ENCODE measurements at regions not wholly inside any gene's neighbourhood (a gene's known extent, or its start where the extent isn't known, plus 50 kb on each side); places are given as distances from the start of the nearest gene placed in this dataset.

DNA sequence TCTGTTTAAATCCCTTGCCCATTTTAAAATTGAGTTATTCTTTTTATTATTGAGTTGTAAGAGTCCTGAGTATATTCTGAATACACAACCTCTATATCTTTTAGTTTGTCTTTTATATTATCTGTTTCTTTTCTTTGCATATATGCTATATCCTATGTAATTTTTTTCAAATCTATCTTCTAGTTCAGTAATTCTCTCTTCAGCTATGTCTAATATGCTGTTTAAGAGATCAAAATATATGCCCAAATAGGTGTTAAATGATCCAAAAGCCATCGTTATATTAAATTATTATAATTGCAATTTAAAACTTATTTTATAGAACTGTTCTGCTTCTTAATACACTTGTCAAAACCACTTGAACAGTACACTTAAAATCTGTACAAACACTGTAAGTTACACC, 107.4 kb upstream of the TSPAN5 start:
- DNase-seq (ENCODE audit: low read depth), result no peak

DNA sequence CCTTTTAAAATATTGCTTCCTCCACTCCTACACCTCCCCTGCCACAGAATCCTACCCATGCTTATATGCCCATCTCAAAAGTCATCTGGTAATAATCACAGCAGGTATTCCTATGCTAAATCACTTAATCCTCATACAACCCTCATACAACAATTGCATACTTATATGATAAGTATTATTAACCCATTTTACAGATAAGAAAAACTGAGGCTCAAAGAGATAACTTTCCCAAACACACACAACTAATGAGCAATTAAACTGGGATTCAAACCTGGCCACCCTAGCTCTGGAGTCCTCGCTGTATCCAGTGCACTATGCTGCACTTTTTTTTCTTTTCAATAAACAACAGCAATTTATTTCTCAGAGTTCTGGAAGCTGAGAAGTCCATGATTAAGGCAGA, 99.8 kb upstream of the TSPAN5 start:
- no peak for DNase-seq (ENCODE audit: low read depth)

DNA sequence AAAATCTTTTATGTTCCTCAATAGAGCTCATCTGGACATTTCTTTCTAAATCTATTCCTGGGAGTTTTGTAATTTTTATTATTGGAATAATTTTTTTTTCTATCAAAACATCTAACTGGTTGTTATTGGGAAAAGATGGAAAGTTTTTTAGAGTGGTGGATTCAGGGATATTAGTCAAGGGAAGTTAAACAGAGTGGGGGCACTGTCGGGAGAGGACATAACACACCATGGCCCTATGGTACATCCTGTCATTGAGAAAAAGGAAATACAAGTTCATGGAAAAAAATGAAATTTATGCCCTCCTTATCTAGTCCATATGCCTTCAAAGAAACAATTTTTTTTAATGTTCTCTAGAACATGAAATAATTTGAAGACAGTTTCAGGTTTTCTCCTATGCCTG, 96.3 kb upstream of the TSPAN5 start:
- DNase-seq (ENCODE audit: low read depth), result no peak

DNA sequence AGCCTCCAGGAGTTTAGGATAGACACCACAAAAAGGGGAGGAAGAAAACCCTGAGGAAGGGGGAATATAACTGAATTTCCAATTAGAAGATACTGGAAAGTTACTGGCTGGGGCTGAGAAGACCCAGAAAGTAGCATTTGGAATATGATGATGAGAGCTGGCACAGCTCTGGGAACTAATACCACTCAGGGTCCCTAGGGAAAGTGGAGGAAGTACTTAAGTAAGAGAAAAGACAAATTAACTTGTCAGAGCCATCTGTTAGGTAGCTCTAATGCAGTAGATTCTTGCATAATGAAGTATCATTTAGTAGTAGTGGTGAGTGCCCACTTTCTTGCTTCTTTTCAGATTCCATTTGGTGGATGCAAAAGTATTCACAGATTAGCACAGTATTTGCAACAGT, 90.8 kb upstream of the TSPAN5 start:
- no peak for DNase-seq (ENCODE audit: low read depth)

DNA sequence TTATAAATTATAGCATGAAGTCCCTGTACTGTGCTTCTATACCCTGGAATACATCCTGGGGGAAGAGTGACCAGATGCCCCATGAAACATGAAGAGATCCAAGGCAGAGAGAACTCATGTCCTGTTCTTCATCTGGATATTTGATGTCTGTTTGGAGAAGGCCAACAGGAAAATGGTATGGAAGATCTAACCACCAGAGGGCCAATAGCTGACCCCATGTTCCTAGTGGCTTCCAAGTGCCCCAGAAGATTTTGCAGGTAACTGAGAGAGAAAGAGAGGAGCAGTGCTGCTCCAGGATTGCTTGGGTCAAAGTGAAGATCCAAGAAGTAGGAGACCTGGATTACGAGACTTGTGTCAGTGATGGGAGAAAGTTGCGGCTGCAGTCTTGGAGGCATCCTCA, 90.2 kb upstream of the TSPAN5 start:
- no peak for DNase-seq (ENCODE audit: low read depth)

DNA sequence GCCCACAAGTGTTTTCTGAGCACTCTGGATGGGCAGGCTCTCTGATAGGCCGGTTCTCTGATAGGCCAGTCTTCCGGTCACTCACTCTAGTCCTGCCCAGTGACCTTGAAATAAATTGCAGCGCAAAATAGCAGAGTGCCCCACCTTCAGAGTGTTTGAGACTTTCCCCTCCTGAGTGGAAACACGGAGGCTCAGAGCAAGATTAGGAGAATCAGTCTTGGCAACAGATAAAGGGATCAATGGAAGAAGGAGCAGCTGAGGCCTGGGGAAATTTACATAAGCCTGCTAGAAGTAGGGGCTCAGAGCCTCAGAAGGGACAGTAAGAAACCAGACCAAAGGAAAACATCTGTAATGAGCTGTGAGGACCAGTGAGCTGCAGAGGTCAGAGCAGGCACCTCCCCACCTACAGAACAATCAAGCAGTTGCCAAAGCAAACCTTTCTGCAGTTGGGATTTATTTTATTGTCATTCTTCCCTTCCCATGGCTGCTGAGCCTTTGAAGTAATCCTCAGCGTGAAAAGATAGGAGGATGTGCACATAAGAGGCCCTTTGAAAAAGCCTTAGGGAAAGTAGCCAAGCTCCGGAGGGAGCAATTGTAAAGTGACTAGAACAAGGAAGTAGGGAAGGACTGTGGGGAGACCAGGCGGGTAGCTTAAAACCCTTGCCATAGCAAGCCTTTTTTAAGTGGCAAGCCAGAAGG, 89.1 kb upstream of the TSPAN5 start:
- DNase-seq (ENCODE audit: low read depth), result no peak

DNA sequence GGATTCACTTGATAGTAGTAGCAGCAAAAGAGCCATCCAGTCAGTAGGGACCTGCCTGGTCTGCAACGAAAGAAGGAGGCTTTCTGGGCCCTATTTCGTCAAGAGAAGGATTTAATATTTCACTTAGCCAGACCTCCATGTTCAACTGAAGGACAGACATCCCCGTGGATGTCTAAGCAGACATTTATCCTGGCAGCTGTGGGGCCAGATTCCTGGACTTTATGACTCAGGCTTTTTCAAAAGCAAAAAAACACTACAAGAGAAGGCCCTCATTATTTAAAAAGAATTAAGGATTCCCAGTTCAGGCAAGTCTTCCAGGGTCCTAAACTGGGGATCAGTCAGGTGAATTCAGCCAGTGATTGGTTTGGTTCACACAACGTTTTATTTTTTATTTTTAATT, 88.5 kb upstream of the TSPAN5 start:
- no peak for DNase-seq (ENCODE audit: low read depth)

DNA sequence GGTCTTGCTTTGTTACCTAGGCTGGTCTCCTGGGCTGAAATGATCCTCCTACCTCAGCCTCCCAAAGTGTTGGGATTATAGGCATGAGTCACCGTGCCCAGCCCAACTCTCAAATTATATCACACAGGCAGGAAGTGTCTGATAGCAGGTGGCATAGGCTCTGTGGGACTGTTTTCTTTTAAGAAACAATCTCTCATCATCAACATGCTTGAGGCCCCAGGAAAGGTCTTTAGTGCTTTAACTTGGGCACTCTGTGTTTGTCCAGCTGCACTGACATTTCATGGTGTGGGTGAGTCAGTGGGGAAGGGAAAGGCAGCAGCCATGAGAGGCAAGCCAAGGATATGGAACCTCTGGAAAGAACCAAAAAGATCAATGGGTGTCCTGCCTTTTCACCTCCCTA, 88.1 kb upstream of the TSPAN5 start:
- DNase-seq (ENCODE audit: low read depth), result peak; percentile 40

DNA sequence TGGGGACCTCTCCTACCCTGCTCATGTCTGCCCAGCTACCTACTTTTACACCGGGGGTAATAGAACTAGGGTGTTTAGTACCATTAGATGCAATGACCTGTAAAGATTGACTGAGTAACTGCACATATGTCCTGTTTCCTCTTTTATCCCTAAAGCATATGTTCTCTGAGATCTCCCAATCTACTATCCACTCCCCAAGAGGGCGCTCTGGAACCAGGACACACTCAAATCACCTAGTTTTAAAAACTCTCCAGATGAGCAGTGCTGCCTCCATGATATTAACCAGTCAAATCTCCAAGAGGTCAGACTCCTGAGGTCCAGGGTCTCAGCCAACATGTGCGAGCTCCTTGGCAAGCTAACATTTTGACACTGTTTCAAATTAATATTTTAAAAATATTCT, 87.0 kb upstream of the TSPAN5 start:
- DNase-seq (ENCODE audit: low read depth), result no peak

DNA sequence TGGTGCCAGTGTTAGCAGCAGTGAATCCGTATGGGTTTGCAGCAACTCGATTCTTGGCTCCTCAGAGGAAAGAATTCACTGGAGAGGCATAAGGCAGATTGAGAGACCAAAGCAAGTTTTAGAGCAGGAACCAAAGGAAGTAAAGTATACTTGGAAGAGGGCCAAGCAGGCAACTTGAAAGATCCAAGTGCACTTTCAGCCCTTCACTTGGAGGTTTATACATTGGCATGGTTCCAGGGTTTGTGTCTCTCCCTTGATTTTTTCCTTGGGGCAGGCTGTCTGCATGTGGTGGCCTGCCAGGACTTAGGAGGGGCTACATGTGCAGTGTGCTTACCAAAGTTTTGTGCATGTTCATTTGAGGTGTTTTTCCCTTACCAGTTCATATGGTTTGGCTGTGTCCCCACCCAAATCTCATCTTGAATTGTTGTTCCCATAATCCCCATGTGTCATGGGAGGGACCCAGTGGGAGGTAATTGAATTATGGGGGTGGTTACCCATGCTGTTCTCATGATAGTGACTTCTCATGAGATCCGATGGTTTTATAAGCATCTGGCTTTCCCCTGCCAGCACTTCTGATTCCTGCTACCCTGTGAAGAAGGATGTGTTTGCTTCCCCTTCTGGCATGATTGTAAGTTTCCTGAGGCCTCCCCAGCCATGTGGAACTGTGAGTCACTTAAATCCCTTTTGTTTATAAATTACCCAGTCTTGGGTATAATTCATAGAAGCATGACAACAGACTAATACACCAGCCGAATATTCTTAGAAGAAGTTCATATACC, 86.2 kb upstream of the TSPAN5 start:
- no peak for DNase-seq (ENCODE audit: low read depth)

DNA sequence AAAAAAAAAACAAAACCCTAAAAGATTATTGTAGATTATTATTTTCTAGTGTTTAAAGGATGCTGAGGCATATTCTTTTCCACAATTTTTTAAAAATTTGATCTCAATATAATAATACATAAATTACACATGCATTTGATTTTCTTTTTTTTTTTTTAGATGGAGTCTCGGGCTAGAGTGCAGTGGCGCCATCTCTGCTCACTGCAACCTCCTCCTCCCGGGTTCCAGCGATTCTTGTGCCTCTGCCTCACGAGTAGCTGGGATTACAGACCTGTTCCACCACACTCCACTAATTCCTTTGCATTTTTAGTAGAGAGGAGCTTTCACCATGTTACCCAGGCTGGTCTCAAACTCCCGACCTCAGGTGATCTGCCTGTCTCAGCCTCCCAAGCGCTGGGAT, 83.5 kb upstream of the TSPAN5 start:
- no peak for DNase-seq (ENCODE audit: low read depth)

DNA sequence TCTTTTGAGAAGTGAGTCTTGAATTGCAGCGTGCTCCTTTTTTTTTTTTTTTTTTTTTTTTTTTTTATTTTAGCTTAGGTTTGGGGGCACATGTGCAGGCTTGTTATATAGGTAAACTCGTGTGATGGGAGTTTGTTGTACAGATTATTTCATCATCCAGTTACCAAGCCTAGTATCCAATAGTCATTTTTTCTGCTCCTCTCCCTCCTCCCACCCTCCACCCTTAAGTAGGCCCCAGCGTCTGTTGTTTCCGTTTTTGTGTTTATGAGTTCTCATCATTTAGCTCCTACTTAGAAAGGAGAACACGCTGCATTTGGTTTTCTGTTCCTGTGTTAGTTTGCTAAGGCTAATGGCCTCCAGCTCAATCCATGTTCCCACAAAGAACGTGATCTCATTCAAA, 81.3 kb upstream of the TSPAN5 start:
- DNase-seq (ENCODE audit: low read depth), result no peak

DNA sequence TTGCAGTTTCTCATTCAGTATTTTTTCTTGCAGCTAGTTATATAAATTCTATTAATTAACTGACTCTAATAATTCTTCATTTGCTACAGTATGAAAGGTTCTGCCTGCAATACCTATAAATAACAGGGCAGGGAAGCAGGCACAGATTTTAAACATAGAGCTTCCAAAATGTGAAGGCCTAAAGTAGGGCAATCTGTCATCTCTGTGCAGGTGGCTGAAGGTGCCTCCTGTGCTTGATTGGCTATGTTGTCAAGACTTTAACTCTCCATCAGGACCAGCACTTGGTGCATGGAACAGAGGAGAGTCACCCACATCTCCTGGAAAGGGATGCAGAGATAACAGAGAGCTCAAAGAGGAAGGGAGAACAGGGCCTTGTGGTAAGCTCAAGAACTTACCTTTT, 75.2 kb upstream of the TSPAN5 start:
- no peak for DNase-seq (ENCODE audit: low read depth)

DNA sequence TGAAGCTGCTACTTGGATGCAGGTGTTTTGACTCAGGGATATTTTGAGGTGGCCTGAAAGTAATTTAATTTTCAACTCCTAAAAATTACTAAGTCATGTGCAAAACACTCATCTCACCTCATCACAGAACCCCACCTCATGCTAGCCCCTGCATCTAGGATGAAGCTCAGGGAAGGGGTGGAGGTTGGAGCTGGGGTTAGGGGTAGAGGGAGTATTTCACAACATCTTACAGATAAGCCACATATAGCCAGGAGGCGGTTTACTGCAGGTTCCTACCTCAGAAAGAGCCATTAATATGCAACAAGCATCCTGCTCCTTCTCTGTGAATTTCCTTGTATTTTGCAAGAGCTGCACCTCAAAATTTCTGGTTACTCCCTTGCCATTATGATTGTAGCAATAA, 70.5 kb upstream of the TSPAN5 start:
- no peak for DNase-seq (ENCODE audit: low read depth)

DNA sequence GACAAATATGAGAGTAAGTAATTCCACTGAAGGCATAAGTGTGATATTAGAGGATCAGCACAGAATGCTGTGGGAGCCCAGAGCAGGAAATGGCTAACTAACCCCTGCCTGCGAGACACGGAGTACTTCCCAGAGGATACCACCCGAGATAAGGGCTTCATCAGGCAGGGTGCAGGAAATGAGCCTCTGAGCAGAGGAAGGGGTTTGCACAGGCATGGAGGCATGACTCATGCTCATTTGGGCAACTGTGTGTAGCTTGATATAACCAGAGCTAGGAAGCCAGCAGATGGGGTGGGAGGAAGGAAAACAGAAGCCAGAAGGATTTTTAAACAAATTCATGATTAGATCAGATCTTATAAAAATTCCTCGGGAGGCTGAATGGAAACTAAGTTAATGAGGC, 70.0 kb upstream of the TSPAN5 start:
- peak; percentile 84 for DNase-seq (ENCODE audit: low read depth)

DNA sequence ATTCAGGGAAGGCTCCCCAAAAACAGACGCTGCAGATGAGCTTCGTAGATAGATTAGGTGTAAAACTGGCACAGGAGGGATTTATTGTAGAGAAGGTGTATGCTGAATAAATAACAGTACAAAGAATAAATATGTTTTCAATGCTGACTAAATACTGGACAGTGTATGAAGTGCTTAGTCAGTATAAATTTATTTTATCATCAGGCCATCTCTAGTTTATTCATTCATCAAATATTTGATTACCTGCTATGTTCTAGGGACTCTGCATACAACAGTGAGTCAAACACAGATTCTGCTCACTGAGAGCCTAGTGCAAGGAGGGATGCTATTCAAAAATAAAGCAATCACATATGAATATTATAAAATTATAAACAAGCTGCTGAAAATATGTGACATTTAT, 63.6 kb upstream of the TSPAN5 start:
- peak; percentile 41 for DNase-seq (ENCODE audit: low read depth)

DNA sequence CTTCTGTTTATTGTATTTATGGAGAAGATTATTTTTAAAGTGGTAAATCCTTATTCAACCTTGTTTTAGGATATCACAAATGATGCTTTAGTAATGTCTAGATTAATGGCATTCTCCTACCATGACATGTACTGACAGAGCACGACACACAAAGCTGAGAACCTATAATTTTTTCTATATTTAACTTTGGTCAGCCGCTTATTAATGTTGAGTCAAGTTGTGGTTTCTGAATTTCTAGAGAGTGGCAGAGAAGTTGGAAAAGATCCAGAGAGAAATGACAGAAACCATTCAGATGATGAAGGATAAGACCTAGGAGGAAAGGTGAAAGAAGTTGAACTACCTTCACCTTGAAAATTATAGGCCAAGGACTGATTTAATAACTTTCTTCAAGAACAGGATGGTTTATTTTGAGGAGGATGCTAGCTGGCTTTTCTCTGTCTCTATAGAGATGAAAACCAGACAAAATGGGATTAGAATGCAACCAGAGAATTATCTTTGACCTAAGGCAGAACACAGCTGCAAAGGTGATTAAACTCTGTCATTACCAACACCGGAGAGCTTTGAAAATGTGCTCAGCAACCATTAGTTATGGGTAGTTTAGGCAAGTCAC, 62.6 kb upstream of the TSPAN5 start:
- DNase-seq (ENCODE audit: low read depth), result peak; percentile 84

DNA sequence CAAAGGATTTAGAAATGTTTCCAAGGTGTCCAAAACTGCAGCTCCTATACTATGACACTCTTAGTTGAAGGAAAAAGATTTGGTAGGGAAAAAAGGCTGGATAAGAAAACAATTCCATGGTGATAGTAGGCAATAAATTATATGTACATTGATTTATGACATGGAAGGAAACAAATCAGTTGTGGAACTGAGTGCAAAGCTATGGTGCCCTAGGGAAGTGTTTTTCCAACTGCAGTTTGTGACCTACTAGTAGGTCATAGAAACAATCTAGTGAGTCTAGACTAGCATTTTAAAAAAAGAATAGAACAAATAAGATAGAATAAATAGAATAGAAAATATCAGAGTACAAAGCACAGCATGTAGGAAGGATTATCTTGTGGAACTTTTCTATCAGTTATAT, 58.4 kb upstream of the TSPAN5 start:
- DNase-seq (ENCODE audit: low read depth), result no peak

DNA sequence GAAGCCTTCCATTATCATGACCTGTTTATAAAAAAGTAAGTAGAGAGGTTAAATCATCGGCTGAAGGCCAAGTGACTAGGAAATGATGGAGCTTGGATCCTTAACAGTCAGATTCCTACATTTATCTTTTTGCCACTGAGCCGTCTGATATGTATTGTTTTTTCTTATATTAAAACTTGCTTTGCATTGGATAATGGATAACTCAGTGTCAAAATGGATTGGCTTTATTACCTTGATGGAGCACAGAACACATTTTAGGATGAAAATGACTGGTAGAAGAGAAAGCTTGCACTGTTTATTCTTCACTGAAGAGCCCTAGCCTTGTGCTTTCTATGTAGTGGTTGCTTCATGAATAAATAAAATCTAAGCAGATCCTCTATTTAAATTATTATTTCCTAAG, 54.2 kb upstream of the TSPAN5 start:
- DNase-seq (ENCODE audit: low read depth), result no peak

DNA sequence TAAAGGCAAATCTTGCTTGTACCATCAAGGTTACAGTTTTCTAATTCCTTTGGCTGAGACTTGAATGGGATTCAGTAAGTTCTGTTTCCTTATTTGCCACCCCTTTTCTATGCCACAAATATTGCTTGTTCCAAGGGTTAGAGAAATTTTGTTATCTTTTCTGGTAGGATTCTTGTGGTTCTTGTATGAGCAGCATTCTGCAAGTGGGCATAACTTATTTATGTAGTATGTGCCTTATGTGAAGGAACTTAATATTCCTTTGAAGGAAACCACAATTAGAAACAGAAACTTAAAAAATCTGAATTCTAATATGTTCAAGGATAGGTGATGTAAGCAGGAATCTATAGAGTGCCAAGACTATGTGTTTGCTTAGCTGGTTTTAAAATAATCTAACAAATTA, 53.1 kb upstream of the TSPAN5 start:
- no peak for DNase-seq (ENCODE audit: low read depth)

DNA sequence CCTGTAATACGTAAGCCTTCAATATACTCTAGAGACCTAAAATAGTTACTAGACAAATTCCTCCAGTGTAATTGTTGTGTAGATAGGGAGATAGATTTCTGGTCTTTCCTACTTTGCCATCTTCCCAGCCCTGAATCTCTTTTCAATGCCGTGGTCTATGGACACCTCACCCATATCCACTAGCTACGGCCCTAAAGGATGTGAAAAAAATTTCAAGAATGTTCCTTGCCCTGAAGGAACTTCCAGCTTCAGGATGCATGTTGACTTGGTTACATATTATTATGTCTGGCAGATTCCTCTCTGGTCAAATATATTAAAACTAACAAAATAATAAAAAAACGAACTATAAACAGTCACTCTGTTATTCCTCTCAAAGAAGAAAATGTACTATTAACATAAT, 52.4 kb upstream of the TSPAN5 start:
- peak; percentile 75 for DNase-seq (ENCODE audit: low read depth)
